Keratinocyte (primary cell): ENCODE measurements at regions not wholly inside any gene's neighbourhood (a gene's known extent, or its start where the extent isn't known, plus 50 kb on each side); places are given as distances from the start of the nearest gene placed in this dataset.

ENCODE experiments used
- DNase-seq: peaks from one replicate; pipeline ENCODE4 v3.0.0-alpha.2; 2011; ENCODE audit warnings: low read depth, missing footprints, low spot score
- FAIRE-seq: peaks from 2 replicates; lab custom pipeline; 2011; peaks lifted over from hg19 to GRCh38; lab: Jason Lieb, UNC
- H2AFZ ChIP-seq: 2 replicates; pipeline ENCODE4 v1.6.0; 2012; ENCODE audit warnings: low read length, control low read depth, inconsistent platforms; ENCODE audit not compliant: control insufficient read depth
- H3K27ac ChIP-seq: 2 replicates; pipeline ENCODE4 v1.5.1; 2011; ENCODE audit warnings: low read length; ENCODE audit not compliant: control insufficient read depth, insufficient read depth
- H3K27me3 ChIP-seq: 3 replicates; pipeline ENCODE4 v1.6.0; 2011; ENCODE audit warnings: low read length; ENCODE audit not compliant: control insufficient read depth, insufficient read depth; ENCODE audit errors: extremely low read depth
- H3K36me3 ChIP-seq, 2 experiments: 2 replicates in 1 of 2; 3 replicates in 1 of 2; pipeline ENCODE4 v1.5.1; 2011; ENCODE audit warnings: low read length in 2 of 2, mild to moderate bottlenecking in 1 of 2; ENCODE audit not compliant: control insufficient read depth in 2 of 2, insufficient read depth in 2 of 2; ENCODE audit errors: extremely low read depth in 1 of 2
- H3K4me1 ChIP-seq: 3 replicates; pipeline ENCODE4 v1.5.1; 2011; ENCODE audit warnings: low read length; ENCODE audit not compliant: control insufficient read depth, insufficient read depth; ENCODE audit errors: extremely low read depth
- H3K4me2 ChIP-seq: 3 replicates; pipeline ENCODE4 v1.6.0; 2011; ENCODE audit warnings: low read depth, low read length; ENCODE audit not compliant: control insufficient read depth, insufficient read depth; ENCODE audit errors: extremely low read depth
- H3K4me3 ChIP-seq, 3 experiments: fragments of 200-600 bp in 1 of 3; sonication (generic) in 1 of 3; 2 replicates in 2 of 3; 3 replicates in 1 of 3; pipeline ENCODE4 v1.5.1; 2011 to 2016; ENCODE audit warnings: low read length in 3 of 3, mild to moderate bottlenecking in 3 of 3, control low read depth in 2 of 3, inconsistent platforms in 1 of 3, low read depth in 1 of 3, mixed read lengths in 1 of 3, mixed run types in 1 of 3, moderate library complexity in 1 of 3; ENCODE audit not compliant: control insufficient read depth in 2 of 3, insufficient read depth in 2 of 3; ENCODE audit errors: extremely low read depth in 1 of 3
- H3K79me2 ChIP-seq: 2 replicates; pipeline ENCODE4 v1.6.0; 2012; ENCODE audit warnings: low read length; ENCODE audit not compliant: control insufficient read depth, insufficient read depth
- H3K9ac ChIP-seq: 3 replicates; pipeline ENCODE4 v1.6.0; 2011; ENCODE audit warnings: low read length; ENCODE audit not compliant: control insufficient read depth, insufficient read depth; ENCODE audit errors: extremely low read depth
- H3K9me1 ChIP-seq: 3 replicates; pipeline ENCODE4 v1.6.0; 2011; ENCODE audit warnings: low read length; ENCODE audit not compliant: control insufficient read depth, insufficient read depth; ENCODE audit errors: extremely low read depth
- H3K9me3 ChIP-seq: 2 replicates; pipeline ENCODE4 v1.5.1; 2012; ENCODE audit warnings: low read depth, low read length; ENCODE audit not compliant: control insufficient read depth
- H4K20me1 ChIP-seq: 3 replicates; pipeline ENCODE4 v1.6.0; 2011; ENCODE audit warnings: low read length; ENCODE audit not compliant: control insufficient read depth, insufficient read depth; ENCODE audit errors: extremely low read depth
- EZH2 ChIP-seq: IDR thresholded peaks from one replicate; pipeline ENCODE4 v1.6.1; 2012; ENCODE audit warnings: inconsistent platforms, mild to moderate bottlenecking, low read length, moderate library complexity
- dilution Hi-C: fragments of 300-500 bp; cut with MboI; formaldehyde crosslinking; loops from one replicate; pipeline ENCODE4 v1.7.0; 2020; ENCODE audit warnings: low sequenced_read_pairs; ENCODE audit not compliant: extremely low pct_ligation_motif_present
- TF ChIP-seq, protein P1 (sequence below), 3 experiments: IDR thresholded peaks in 1 of 3; conservative IDR thresholded peaks in 1 of 3; optimal IDR thresholded peaks in 1 of 3; 2 replicates in 2 of 3; 3 replicates in 1 of 3; pipeline versions ENCODE3 to v1.5.1; 2011; ENCODE audit warnings: low read length in 3 of 3, mild to moderate bottlenecking in 3 of 3, moderate library complexity in 2 of 3, control low read depth in 1 of 3, inconsistent platforms in 1 of 3; ENCODE audit not compliant: insufficient read depth in 2 of 3; ENCODE audit errors: extremely low read depth in 1 of 3

DNA sequence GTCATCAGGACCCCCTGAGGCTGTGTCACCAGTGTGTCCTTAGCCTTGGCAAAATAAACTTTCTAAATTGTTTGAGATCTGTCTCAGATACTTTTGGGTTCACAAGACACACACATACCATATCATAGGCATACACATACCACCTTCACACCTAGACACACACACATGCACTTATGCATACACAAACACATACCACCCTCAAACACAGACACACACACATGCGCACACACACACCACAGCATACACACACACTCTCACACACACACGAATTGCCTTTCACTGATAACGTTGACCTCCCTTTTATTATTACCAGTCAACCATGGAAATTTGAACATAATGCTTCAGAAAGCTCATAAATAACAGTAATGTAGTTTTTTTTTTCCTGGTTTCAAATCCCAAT is 108.6 kb upstream of the MYLIP start:
- Histone ChIP-seq H3K9me3 (no peaks in the 10 kb centered on the region), H3K9ac (no peak overlapping the region), H3K4me2 (no peak overlapping the region), H2AFZ (no peak overlapping the region), H3K79me2 (no peaks in the 10 kb centered on the region), H4K20me1 (no peaks in the 10 kb centered on the region), H3K27me3 (peaks cover 4% of the 10 kb centered on the region), H3K9me1 (no peaks in the 10 kb centered on the region), H3K4me3 (no peak overlapping the region), H3K4me1 (no peaks in the 10 kb centered on the region), H3K27ac (no peak overlapping the region), H3K36me3 (no peaks in the 10 kb centered on the region)
- no peak for TF ChIP-seq EZH2
- TF ChIP-seq, protein P1, sequence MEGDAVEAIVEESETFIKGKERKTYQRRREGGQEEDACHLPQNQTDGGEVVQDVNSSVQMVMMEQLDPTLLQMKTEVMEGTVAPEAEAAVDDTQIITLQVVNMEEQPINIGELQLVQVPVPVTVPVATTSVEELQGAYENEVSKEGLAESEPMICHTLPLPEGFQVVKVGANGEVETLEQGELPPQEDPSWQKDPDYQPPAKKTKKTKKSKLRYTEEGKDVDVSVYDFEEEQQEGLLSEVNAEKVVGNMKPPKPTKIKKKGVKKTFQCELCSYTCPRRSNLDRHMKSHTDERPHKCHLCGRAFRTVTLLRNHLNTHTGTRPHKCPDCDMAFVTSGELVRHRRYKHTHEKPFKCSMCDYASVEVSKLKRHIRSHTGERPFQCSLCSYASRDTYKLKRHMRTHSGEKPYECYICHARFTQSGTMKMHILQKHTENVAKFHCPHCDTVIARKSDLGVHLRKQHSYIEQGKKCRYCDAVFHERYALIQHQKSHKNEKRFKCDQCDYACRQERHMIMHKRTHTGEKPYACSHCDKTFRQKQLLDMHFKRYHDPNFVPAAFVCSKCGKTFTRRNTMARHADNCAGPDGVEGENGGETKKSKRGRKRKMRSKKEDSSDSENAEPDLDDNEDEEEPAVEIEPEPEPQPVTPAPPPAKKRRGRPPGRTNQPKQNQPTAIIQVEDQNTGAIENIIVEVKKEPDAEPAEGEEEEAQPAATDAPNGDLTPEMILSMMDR (optimal IDR thresholded peaks at IDR 0.05 in 1 of 3, IDR thresholded peaks at IDR 0.05 in 1 of 3, conservative IDR thresholded peaks at IDR 0.05 in 1 of 3; ENCODE audit: extremely low read depth in 1 of 3, insufficient read depth in 2 of 3, low read length in 3 of 3) = no peak
- FAIRE-seq (no peak), DNase-seq (no peak)
- dilution Hi-C loops = no loop called here

DNA sequence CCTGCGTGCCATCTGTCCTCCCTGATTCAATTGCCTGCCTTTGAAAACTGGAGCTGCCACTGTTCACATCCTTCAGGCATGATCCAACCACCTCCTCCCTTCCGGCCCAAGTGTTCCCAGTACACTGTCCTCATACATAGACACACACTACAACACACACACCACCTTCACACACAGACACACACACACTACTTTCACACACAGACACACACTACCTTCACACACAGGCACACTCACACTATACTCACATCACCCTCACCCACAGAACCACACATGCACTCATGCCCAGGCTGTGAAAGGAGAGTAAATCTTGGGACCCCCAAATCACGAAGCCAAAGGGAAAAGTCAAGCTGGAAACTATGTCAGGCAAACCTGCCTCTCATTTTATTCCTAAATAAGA is 109.4 kb upstream of the MYLIP start:
- Histone ChIP-seq H3K9me1 (no peaks in the 10 kb centered on the region), H3K4me2 (no peak overlapping the region), H2AFZ (no peak overlapping the region), H3K27ac (no peak overlapping the region), H3K9ac (no peak overlapping the region), H3K4me1 (no peaks in the 10 kb centered on the region), H3K79me2 (no peaks in the 10 kb centered on the region), H3K36me3 (no peaks in the 10 kb centered on the region), H4K20me1 (no peaks in the 10 kb centered on the region), H3K4me3 (no peak overlapping the region), H3K9me3 (no peaks in the 10 kb centered on the region), H3K27me3 (peaks cover 4% of the 10 kb centered on the region)
- FAIRE-seq = no peak
- no peak for TF ChIP-seq EZH2
- TF ChIP-seq, protein P1 (optimal IDR thresholded peaks at IDR 0.05 in 1 of 3, IDR thresholded peaks at IDR 0.05 in 1 of 3, conservative IDR thresholded peaks at IDR 0.05 in 1 of 3; ENCODE audit: extremely low read depth in 1 of 3, insufficient read depth in 2 of 3, low read length in 3 of 3) = no peak
- DNase-seq = no peak
- dilution Hi-C loops = no loop called here
